SKM-1 (cell line): ENCODE measurements at regions not wholly inside any gene's neighbourhood (a gene's known extent, or its start where the extent isn't known, plus 50 kb on each side); places are given as distances from the start of the nearest gene placed in this dataset.
"Not testable (repeated sequence)": the region's sequence is repeated elsewhere in the genome, so short reads cannot be mapped to it uniquely, and the experiment has no call there.

Source experiments
- DNase-seq: peaks from one replicate; lab custom pipeline; 2025; ENCODE audit not compliant: unreplicated experiment; lab: John Stamatoyannopoulos, UW

DNA sequence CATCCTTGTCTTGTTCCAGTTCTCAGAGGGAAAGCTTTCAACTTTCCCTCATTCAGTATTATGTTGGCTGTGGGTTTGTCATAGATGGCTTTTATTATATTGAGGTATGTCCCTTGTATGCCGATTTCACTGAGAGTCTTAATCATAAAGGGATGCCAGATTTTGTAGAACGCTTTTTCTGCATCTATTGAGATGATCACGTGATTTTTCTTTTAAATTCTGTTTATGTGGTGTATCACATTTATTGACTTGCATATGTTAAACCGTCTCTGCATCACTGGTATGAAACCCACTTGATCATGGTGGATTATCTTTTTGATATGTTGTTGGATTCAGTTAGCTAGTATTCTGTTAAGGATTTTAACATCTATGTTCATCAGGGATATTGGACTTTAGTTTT is 313.7 kb upstream of the AMOT start:
- DNase-seq, result not testable (repeated sequence)

DNA sequence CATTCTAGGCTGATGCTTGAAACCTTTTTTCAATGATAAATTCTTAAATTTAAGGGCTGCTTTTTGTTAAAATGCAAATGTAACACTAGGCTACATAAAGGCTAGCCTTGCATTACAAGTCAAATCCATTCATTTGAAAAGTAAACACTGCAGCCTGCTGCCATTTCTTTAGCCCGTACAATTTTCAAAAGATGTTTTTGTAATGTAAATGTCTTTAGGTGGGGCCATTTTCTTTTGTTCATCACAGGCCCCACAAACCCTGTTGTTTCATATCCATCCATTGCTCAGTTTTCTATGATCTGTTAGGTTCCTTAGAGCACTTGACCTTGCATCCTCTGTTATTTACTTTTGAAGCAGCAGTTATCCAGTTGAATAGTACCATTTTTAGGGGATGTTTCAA is 296.2 kb upstream of the AMOT start:
- no peak for DNase-seq

DNA sequence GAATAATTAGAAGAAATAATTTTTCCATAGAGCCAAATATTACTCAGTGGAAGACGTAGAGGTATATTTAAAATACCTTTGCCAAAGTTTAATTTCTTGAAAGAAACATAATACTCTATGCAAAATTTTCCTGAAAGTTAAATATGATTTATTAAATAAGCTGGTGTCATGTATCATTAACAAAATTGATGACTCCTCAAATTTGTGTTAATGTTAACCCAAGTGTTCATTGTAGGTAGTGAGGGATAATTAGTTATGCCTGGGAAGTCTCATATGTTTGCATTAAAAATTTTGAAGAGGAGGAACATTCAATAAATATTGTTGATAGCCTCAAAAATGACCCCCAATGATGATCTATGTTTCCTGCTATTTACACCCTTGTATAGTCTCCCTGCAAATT is 292.7 kb upstream of the AMOT start:
- no peak for DNase-seq

DNA sequence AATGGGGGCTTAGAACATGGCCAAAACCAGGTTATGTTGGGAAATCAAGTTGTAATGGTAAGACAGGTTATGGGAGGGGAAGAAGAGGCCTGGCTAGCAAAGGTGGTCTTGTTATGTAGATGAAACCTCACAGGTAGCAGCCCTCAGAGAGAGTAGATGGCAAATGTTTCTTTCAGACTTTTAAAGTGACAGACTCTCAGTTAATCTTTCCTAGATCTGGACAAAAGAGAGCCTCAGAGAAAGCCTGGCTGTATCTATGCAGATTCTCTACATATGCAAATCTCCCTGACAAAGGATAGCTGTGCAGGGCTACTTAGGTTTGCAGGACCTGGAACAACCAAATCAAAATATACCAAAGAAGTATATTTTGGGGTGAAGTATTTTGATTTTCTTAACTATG is 284.1 kb upstream of the AMOT start:
- no peak for DNase-seq

DNA sequence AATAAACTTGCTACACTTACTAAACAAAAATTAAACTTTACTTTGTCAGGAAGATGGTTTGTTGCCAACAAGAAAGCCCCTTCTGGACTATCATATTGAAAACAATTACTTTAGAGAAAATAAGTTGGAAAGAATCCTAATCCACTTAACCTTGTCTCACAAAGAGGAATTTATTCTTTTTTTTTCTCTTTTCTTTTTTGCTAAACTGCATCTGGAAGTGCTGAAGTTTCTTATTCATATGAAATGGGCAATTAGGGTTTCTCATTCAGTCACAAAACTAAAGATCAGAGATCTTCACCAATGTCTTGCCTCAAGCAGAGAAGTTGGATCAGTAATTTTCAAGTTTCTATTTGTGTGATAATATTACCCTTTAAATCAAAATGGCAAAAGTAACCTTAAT is 234.9 kb upstream of the AMOT start:
- DNase-seq, result no peak

DNA sequence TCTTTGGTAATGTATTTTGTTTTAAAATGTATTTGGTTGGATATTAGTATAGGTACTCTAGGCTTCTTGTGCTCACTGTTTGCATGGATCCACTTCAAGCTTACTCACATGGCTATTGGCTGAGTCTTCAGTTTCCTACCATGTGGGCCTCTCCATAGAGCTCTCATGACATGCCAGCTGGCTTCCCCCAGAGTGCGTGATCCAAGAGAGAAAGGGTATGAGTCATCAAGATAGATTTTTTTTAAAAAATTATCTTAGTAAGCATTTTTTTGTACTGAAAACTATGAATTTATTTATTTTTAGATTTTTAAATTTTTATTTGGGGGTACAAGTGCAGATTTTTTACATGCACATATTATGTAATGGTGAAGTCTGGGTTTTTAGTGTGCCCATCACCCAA is 219.1 kb upstream of the AMOT start:
- no peak for DNase-seq

DNA sequence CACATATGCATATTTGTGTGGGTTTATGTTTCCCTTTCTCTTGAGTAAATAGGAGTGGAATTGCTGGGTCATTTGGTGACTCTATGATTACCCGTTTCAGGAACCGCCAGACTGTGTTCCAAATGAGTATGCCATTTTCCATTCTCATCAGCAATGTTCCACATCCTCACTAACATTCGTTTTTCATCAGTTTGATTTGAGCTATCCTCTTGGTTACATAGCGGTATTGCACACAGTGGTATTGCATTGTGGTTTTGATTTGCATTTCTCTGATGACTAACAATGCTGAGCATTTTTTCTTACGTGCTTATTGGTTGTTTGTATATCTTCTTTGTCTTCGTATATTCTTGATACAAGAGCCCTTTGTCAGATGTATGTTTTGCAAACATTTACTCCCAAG is 218.0 kb upstream of the AMOT start:
- DNase-seq, result no peak

DNA sequence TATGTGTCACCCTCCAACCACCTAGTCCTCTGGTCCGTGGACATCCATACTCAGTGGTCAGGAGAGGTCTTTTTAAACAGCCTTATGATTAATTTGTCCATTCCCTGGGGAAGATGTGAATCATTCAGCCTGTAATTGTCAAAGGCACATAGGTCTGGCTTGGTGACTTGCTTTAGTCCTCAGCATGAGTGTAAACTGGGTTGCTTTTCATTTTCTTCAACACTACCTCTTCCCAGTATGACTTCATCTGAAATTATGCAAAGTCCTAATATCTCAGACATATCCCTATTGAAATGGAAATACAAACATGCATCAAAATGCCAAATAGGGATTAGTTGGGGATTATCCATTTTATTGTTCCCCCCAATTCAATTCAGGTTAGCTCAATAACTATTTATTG is 208.3 kb upstream of the AMOT start:
- no peak for DNase-seq

DNA sequence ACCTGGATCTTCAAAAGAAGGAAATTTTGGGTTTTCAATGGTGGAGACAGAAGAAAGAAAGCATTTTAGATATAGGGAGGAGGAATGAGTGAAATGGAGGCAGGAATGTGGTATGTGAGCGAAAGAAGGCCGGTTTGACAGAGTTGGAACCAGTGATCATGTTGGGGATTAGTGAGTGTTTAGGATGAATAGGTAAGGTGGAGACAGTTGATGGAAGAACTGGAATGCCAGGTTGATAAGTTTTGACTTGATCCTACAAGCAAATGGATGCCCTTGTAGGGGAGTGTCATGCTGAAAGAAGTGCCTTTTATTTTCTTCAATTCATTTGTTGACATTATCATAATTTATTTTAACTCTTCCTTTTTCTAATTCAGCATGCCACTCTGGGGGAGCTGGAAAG is 207.8 kb upstream of the AMOT start:
- DNase-seq, result no peak

DNA sequence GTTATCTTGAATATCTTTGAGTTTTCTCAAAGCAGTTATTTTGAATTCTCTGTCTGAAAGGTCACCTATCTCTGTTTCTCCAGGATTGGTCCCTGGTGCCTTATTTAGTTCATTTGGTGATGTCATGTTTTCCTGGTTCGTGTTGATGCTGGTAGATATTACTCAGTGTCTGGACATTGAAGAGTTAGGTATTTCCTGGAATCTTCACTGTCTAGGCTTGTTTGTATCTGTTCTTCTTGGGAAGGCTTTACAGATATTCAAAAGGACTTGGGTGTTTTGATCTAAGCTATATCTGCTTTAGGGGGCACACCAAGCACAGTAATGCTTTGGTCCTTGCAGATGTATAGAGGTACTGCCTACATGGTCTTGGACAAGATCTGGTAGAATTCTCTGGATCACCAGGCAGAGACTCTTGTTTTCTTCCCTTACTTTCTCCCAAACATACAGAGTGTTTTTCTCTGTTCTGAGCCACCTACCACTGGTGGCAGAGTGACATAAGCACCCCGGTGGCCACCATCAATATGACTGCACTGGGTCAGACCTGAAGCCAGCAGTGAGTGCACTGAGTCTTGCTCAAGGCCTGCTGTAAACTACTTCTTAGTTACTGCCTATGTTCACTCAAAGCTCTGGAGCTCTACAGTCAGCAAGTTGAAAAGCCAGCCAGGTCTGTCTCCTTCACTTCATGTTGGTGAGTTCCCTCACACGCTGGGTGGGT is 193.5 kb upstream of the AMOT start:
- no peak for DNase-seq

DNA sequence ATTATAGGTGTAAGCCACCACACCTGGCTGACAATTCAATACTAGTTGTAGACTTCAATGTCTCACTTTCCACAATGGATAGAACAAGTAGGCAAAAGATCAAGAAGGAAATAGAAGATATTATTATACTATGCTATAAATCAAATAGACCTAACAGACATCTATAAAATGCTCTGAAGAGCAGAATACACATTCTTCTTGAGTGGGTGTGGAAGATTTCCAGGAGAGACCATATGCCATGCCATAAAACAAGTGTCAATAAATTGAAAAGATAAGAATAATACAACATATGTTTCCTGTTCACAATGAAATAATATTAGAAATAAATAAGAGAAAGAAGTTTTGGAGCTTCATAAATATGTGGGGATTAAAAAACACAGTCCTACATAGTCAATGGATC is 179.3 kb upstream of the AMOT start:
- DNase-seq, result no peak

DNA sequence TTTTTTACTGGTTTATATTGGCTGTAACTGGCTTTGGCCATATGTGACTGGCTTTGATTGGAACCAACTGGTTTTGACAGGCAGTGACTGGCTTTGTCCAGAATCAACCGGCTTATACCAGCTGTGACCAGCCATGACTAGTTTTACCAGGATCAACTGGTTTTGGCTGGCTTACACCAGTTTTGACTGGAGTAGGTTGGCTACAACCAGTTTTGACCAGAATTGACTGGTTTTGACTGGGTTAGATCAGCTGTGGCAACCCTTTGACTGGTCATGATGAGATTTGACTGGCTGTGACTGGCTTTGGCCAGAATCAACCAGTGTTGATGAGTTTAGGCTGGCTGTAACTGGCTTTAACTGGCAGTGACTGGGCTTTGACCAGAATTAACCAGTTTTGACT is 169.2 kb upstream of the AMOT start:
- DNase-seq, result no peak

DNA sequence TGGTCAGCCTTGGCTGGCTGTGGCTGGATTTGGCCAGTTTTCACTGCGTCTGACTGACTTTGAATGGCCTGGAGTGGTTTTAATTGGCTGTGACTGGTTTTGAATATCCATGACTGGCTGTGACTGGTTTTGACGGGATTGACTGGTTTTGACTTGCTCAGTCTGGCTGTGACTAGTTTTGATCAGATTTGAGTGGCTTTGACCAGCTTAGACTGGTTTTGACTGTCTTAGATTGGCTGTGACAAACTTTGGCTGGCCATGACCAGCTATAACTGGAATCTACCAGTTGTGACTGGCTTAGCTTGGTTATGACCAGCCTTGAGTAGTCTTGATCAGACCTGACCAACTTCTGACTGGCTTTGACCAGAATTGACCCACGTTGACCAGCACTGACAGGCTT is 168.4 kb upstream of the AMOT start:
- DNase-seq, result no peak

DNA sequence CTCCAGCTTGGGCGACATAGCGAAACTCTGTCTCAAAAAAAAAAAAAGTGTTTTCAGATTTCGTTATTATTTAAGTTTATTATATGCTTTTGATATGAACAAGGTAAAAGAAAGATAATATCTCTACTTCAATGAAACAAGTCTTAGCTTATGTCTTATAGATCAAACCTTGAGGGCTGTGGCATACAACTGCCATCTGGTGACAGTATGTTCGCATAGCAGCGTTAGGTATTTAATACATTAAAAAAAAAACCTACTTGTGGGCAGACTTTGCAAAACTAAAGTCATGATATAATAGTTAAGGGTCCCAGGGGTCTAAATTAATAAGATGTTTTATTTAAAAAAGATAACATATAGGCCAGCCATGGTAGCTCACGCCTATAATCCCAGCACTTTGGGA is 161.2 kb upstream of the AMOT start:
- DNase-seq, result no peak

DNA sequence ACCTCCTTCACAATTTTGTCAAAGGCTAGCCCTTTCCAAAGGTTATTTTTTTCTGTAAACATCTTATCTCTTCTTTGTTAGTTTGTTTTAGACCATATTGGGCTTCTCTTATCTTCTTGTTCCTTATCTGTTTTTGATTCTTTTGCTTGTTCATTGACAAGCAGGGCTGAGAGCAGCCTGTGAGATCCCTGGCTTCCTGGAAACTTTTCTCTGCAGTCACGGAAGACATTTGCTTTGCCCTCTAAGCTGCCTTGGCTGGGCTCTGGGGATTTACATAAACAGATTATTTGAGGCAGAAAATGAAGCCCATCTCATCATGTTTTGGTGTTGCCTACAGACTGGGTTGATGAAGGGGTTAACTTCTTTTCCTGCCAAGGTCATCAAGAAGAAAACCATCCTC is 157.4 kb upstream of the AMOT start:
- no peak for DNase-seq

DNA sequence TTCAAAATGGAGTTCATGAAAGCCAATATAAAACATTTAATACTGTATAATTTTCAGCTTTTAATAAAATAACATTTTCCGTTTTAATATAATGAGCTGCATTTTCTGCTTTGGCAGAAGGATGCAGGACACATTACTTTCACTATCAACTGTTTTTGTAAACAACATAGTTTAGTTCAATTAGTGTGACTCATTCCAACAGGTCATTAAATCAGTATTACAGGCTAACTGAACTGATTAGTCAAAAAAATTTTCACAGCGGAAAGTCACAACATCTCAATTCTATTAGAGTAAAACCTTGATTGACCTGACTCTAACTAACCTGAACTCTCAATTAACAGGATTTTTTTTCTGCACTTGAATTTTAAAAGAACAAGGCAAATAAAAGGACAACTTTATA is 151.2 kb upstream of the AMOT start:
- DNase-seq, result no peak

DNA sequence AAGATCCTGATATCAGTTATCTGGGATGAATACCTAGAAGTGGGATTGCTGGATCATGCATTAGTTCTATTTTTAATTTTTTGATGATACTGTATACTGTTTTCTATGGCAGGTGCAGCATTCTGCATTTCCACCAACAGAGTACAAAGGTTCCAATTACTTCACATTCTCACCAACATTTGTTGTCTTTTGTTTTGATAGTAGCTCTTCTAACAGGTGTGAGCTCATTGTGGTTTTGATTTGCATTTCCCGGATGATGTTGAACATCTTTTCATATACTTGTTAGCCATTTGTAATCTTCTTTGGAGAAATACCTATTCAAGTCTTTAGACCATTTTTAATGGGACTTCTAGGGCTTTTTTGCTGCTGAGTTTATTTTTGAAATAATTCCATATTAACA is 139.2 kb upstream of the AMOT start:
- no peak for DNase-seq

DNA sequence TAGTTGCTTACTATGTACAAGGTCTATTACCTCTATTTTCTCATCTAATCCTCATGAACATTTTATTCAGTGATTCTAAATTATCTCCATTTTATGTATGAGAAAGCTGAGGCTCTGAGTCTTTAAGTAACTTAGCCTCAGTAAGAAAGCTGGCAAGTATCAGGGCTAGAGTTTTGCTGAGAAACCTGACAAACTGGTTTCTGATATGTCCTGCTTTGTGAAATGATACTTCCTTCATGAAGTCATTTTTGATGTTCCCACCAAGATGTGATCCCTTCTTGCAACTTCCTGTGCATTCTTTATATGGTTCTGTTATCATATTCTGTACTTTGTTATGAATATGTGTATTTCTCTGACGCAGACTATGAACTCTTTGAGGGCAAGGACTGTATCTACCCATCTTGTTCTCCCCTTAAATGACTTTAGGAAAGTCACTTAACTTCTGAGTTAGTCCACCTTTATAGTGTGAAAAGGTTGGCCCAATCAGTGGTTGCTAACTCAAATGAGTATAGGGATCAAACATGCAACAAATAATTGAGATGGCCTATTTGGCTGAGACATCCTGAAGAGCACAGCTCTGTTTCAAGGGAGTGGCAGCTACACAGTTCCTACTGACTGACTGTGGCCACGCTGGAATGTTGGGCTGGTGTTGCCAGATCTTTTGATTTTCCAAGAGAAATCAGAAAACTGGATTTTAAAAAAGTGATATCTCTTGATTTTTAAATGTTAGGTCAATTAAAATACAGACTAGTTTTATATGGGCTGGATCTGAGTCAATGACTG is 127.9 kb upstream of the AMOT start:
- no peak for DNase-seq

DNA sequence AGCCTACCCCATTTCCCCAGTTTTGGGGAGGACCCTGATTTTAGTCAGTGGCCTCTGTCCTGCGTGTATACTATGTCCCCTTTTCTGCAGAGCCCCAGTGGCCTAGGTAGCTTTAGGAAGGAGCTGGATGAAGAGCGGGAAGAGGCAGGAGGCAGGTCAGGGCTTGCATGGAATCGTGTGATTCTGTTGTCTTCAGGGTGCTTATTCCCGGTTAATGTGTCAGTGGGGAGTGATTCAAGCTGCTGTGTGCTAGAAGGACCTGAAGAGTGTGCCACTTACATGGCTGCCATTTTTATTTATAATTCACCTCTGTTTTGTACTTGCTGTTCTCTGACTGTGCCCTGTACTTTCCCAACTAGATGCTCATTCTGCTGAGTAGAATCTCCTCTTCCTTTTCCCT is 127.3 kb upstream of the AMOT start:
- no peak for DNase-seq

DNA sequence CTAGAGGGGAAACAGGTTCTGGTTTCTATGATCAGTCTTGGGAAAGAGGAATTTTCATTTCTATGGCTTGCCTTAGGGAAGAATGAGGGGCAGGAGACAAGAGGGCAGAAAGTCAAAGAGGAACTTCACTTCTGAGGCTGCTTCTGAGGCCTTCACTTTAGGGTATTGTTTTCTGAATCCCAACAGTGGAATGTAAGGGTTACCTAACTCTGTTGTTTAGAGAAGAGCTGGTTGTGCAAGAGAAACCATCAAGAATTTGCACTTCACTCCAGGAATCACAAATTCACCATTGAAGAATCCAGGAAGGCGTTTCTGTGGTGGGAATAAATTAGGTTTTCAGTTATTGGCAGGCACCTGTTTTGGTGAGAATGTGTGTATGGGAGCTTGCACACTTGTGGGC is 126.7 kb upstream of the AMOT start:
- no peak for DNase-seq

DNA sequence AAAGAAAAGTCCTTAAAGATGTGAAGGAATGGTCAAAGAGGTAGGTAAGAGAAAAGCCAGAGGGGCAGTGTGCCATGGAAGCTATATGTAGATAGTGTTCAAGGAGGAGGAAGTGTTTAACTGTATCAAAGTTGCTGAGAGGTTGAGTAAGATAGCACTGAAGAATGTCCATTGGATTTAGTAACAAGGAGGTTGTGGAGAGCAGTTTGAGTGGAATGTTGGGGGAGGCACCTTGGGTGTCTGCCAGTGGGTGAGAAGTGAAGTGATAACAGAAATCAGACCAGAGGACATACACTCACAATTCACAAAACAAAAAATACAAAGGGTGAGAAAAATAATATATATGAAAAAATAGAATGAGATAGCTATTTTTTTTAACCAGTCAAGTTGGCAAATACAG is 121.3 kb upstream of the AMOT start:
- DNase-seq, result no peak

DNA sequence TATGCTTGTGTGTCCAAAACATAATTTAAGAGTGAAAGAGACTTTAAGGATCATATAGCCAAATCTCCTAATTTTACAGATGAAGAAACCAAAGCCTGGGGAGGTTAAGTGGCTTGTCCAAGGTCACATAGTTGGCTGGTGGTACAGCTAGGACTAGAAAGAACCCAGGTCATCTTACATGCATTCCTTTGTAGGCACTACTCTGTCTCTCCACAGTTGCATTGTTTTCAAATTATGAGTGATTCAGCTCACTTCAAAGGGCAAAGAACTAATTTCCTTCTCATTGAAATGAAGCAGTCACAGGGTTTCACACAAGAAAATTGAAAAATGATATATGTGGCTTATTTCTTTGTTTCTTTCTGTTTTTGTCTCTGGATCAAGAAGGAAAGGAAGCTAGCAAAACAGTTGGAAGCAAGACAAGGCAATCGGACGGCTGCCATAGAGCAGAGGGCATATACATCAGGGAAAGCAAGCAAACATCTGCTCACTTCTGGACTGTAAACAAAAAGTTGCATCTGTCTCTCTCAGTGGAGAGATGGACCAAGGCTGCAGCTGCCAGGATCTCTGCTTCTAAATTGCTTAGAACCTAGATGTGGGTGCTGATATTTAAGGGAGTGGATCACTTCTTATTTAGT is 107.5 kb upstream of the AMOT start:
- DNase-seq, result no peak
